ENCODE measurements at regions not wholly inside any gene's neighbourhood (a gene's known extent, or its start where the extent isn't known, plus 50 kb on each side); places are given as distances from the start of the nearest gene placed in this dataset.

DNA sequence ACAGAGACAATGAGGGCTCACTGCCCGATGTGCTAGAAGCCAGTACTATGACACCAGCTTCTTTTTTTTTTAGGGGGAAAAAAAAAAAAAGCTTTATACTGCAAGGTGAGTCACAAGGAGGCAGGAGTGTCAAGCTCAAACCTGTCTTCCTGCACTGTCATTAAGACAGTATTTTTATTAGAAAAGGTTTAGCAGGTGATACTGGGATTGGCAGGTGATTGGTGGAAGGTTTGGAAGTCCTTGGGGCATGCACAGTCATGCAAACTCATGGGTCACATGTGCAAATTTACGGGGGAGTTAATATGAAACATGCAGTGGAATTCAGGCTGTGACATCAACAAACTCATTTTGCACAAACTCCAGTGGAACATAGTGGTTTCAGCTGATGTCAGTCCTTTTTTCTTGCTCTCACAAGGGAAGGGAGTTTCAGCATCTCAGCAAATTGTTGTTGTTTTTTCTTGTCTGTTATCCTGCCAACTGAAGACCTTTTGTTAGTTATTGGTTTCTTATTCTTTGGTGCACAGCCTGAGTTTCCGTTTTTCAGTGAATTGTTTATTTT lies 530.6 kb downstream of the ANKRD7 start:
- no peak for TF ChIP-seq EZH2phosphoT487 (IDR thresholded peaks at IDR 0.05; ENCODE audit: unreplicated experiment)
- TF ChIP-seq EZH2 (IDR thresholded peaks at IDR 0.05; ENCODE audit: low read depth, unreplicated experiment): no peak
- TF ChIP-seq JUNB (IDR thresholded peaks at IDR 0.05; ENCODE audit: unreplicated experiment): no peak
- TF ChIP-seq, protein P1, sequence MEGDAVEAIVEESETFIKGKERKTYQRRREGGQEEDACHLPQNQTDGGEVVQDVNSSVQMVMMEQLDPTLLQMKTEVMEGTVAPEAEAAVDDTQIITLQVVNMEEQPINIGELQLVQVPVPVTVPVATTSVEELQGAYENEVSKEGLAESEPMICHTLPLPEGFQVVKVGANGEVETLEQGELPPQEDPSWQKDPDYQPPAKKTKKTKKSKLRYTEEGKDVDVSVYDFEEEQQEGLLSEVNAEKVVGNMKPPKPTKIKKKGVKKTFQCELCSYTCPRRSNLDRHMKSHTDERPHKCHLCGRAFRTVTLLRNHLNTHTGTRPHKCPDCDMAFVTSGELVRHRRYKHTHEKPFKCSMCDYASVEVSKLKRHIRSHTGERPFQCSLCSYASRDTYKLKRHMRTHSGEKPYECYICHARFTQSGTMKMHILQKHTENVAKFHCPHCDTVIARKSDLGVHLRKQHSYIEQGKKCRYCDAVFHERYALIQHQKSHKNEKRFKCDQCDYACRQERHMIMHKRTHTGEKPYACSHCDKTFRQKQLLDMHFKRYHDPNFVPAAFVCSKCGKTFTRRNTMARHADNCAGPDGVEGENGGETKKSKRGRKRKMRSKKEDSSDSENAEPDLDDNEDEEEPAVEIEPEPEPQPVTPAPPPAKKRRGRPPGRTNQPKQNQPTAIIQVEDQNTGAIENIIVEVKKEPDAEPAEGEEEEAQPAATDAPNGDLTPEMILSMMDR (conservative IDR thresholded peaks at IDR 0.05; ENCODE audit: low read depth in 2 of 2): peak in 1 of 2 experiments; percentile 36; a peak in 1 of 4 replicates
- TF ChIP-seq, protein P2, sequence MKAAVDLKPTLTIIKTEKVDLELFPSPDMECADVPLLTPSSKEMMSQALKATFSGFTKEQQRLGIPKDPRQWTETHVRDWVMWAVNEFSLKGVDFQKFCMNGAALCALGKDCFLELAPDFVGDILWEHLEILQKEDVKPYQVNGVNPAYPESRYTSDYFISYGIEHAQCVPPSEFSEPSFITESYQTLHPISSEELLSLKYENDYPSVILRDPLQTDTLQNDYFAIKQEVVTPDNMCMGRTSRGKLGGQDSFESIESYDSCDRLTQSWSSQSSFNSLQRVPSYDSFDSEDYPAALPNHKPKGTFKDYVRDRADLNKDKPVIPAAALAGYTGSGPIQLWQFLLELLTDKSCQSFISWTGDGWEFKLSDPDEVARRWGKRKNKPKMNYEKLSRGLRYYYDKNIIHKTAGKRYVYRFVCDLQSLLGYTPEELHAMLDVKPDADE (IDR thresholded peaks at IDR 0.05): no peak
- no peak for TF ChIP-seq POLR2AphosphoS5 (IDR thresholded peaks at IDR 0.05; ENCODE audit: low read depth)

Data from GM23338 (cell line).